ENCODE measurements at regions not wholly inside any gene's neighbourhood (a gene's known extent, or its start where the extent isn't known, plus 50 kb on each side); places are given as distances from the start of the nearest gene placed in this dataset.
"Not testable (repeated sequence)": the region's sequence is repeated elsewhere in the genome, so short reads cannot be mapped to it uniquely, and the experiment has no call there.

DNA sequence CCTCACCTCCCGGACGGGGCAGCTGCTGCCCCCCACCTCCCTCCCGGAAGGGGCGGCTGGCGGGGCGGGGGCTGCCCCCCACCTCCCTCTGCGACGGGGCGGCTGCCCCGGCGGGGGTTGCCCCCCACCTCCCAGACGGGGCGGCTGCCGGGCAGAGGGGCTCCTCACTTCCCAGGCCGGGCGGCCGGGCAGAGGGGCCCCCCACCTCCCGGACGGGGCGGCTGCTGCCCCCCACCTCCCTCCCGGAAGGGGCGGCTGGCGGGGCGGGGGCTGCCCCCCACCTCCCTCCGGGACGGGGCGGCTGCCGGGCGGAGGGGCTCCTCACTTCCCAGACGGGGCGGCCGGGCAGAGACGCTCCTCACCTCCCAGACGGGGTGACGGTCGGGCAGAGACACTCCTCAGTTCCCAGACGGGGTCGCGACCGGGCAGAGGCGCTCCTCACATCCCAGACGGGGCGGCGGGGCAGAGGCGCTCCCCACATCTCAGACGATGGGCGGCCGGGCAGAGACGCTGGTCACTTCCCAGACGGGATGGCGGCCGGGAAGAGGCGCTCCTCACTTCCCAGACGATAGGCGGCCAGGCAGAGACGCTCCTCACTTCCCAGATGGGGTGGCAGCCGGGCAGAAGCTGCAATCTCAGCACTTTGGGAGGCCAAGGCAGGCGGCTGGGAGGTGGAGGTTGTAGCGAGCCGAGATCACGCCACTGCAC, 1218.8 kb downstream of the GATA3 start:
- not testable (repeated sequence) for DNase-seq (ENCODE audit: low spot score)

DNA sequence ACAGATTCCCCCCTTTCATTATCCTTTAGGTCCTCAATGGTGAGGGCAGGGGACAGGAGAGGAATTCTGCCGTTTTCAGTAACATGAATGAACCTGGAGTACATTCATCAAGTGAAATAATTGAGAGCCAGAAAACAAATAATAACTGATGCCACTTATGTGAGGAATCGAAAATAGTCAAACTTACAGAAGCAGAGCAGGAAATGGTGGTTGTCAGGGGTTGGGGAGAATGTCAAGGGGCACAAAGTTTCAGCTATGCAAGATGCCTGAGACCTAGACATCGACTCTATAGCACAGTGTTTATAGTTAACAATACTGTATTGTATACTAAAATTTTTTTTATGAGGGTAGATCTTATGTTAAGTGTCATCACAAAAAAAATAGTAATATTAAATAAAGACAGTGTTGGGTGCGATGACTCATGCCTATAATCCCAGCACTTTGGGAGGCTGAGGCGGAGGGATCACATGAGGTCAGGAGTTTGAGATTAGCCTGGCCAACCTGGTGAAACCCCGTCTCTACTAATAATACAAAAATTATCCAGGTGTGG, 1219.8 kb downstream of the GATA3 start:
- no peak for DNase-seq (ENCODE audit: low spot score)

DNA sequence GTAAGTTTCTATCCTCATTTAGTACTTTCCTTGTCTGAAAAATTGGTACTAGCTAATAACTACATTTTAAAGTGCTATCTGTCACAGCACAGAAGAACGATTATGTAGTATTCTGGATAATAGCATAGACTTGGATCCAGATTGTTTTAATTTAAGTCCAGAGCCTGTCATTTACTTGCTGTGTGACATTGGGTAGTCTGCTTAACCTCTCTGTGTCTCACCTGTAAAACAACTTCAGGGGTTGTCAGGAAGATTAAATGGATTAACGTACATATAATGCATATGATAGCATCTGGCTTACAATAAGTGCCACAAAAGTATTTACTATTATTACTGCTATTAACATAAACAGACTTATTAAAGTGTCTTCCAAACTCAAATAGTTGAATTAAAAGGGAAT, 1221.4 kb downstream of the GATA3 start:
- DNase-seq (ENCODE audit: low spot score) = no peak

DNA sequence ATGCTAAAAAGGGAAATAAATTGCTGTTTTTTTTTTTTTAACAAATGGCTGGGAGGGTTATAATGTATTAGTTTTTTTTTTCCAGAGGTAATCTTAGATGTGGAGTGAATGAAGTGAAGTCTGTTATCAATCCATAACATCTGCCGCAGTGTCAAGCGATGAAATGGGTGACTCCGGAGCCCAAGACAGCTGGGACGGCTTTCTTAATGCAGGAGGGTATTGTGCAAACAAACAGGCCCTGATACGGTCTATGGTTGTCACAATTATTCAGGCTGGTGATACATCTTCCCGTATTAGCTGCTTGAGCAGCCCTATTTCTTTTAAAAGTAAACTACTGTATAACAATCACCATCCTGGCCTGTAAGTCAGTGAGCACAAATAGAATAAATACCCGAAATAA, 1231.2 kb downstream of the GATA3 start:
- DNase-seq (ENCODE audit: low spot score) = no peak

DNA sequence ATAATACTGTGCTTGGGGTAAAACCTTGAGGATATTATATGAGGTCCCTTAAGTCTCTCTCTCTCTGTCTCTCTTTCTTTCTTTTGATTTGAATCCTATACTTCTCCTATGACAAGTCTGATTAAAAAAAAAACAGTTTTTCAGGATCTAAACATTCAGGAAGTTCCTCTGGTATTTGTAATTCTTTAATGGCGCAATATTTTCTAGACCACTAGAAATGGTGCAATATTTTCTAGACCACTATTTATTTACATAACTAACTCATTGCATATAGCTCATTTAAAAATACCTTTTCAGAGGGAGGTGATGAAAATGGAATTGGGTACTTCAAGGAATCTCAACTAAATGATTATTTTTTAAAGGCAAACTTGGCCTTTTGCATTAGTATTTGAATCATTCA, 1235.3 kb downstream of the GATA3 start:
- no peak for DNase-seq (ENCODE audit: low spot score)

DNA sequence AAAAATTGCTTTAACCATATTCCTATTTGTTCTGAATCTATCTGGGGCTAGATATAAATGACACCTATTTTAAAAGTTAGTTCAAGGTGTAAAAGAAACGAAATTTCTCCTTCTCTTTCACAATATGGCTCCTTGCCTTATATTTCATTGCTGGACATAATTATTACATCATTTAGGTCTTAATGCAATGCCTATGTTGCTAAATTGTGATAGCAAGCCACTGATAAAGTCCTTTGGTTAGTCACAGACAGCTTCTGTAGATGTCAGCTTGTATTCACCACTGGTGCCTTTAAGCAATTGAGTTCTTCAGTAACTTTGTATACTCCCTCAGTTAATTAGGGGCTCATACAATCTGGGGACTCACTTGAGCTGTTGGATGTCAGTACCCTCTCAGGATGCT, 1236.6 kb downstream of the GATA3 start:
- DNase-seq (ENCODE audit: low spot score) = no peak

DNA sequence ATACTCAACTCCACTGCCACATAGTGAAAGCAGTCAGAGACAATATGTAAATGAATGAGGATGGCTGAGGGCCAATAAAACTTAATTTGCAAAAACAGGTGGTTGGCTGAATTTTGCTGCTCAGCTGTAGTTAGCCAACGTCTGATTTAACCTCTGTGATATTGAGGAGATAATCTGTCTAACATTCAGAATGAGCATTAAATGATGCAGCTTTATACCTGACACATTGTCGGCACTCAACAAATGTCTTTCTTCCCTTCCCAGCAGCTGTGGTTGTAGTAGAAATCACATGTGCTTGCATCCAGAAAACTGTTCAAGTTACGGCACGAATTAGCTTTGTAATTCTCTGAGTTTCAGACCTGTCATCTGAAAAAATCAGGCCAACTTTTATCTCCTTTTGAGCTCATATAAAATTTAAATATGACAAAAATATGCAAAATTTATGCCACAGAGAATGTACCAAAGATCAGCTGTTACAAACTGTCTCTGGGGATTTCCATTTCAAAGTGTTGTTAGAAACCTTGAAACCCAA, 1239.7 kb downstream of the GATA3 start:
- no peak for DNase-seq (ENCODE audit: low spot score)

DNA sequence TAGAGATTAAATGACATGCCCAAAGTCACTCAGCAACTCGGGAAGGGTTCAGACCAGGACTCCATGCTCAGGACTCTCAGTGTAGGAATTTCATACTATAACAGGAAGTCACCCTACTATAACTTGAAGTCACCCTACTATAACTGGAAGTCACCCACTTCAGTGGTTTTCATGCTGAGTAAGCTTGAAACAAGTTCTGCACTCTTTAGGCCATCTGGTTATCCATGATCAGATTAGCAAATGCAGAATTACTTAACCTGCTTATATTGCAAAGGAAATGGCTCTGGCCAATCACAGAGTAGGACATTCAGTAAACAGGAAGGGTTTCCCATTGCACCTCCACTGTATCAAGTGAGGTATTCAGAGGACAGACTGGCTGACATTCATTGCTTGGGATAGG, 1240.4 kb downstream of the GATA3 start:
- DNase-seq (ENCODE audit: low spot score) = no peak

DNA sequence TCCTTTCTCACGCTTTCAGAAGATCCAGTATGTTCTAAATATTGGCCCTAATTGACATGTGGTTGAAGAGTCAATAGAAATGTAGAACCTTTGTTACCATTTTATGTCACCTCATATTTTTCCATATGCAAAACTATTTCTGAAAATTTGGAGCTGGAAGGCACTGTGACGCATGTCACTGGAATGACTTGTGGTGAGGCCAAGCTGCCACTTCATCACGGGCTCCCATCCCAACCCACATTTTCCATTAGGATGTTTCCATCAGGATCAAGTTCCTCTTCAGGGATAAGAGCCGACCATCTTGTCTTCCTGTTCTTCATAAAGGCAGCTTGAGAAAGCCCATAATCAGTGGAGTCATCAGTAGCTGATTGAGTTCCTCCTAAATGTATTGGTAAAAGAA, 1241.7 kb downstream of the GATA3 start:
- no peak for DNase-seq (ENCODE audit: low spot score)

DNA sequence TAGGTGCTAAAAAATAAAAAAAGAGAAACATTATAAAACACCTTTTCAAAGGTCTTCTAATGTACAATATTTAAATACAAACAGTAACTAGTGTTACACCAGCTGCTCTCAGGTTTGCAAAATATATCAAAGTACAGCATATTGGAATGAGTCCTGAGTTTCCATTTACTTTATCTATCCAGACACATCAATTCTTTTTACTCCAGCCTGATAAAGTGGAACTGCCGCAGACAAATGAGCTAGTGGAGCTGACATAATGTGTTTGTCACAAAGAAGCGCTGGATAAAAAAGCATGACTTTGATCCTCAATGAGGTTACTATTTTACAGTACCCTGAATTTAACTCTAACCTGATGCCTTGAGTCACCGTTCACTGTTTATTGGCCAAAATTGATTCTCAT, 1243.1 kb downstream of the GATA3 start:
- DNase-seq (ENCODE audit: low spot score) = no peak

DNA sequence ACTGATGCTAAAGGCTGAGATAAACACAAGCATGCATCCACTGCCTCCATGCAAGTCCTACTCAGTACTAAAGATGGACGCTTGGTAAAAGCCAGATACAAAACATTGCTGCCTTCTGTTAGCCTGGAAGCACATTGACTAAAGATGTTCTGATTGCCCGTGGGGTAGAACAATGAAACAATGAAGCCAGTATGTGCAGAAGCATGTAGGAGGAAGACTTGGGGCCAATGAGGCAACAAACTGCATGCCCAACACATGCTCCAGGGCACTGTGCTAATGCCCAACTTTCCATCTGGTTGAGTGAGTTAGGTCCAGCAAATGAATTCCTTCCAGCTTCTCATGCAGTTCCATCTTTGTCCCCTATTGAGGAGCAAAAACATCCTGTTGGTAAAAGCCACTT, 1245.5 kb downstream of the GATA3 start:
- no peak for DNase-seq (ENCODE audit: low spot score)

DNA sequence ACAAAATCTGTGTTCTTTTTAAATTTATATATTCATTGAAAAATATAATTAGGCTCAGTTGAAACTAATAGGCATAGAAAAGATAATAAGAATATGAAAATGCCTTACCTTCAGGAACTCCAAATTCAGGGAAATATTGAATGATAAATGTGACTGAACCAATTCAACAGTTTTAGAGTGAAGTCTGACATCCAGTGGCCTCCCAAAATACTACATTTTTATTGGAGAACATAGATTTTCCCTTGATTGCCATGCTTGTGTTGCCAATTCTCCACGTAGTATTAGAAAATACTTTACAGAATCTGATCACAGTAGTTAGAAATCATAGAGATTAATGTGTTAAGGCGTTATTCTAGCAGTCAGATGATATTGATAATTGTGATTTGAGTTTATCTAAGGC, 1246.7 kb downstream of the GATA3 start:
- DNase-seq (ENCODE audit: low spot score) = peak; percentile 5

DNA sequence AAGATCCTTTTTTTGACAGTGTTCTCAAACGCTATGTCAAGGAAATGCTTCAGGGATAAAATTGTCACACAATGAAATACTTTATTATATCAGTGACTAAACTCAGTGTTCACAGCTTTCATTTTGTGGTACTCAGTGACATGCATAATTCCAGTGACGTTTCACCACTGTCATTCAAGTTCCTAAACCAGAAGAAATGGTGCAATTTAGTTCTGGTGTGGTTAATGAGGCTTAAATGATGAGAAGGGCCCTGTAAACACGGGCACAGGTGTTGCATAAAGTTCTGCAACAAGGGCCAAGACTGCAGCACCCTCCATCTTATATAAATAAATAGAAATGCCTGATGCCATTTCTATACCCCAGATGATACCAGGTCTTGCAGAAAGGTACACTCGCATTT, 1247.1 kb downstream of the GATA3 start:
- no peak for DNase-seq (ENCODE audit: low spot score)

DNA sequence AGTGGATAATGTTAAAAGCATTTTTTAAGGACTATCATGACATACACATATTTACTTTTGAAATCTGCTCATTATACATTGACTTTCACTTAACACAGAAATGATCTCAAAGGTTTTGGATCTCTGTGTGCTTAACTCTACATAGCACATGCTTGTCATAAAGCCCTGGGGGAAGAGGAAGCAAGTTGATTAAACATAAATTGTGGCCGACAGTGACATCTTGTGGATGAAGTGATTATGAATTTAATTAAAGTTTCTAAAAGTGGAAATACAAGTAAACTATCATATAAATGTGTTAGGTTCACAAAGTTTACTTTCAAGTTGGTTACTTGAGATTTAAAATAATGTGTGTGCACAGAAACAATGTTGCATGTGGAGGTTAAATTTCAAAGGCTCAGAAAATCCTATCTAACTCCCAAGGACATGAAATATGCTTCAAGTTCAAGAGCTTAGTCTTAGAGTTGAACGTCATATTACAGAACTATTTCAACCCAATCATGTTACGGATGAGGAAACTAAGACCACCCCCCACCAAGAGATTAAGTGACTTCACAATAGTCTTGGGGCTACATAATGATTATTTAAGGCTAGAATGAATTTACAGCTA, 1247.8 kb downstream of the GATA3 start:
- DNase-seq (ENCODE audit: low spot score) = peak; percentile 65

DNA sequence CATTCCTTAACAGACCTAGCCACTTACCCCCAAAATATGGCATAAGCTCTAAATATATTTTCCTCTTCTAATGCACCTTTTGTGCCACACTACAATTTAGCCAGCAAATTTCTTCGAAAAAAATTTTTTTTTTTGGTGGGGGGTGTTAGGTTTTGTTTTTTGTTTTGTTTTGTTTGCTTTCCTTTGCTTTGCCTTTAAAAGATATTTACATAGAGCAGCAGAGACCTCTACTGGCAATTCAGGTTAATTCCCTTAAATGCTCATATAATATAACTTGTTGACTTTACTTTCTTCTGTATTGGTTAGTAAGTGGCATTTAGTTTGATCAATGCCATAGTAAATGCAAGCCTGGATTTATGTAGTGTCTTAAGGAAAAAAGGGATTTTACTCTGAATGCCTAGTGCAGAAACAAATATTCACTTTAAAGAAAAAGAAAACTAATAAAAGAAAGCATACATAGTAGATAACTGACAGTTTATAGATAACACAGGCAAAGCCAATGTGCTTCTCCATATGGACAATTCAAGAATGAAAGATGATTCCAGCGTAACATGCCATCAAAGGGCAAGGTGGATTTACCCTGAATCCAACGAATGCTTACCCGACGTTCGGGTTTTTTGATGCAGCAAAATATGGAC, 1250.6 kb downstream of the GATA3 start:
- peak; percentile 42 for DNase-seq (ENCODE audit: low spot score)

DNA sequence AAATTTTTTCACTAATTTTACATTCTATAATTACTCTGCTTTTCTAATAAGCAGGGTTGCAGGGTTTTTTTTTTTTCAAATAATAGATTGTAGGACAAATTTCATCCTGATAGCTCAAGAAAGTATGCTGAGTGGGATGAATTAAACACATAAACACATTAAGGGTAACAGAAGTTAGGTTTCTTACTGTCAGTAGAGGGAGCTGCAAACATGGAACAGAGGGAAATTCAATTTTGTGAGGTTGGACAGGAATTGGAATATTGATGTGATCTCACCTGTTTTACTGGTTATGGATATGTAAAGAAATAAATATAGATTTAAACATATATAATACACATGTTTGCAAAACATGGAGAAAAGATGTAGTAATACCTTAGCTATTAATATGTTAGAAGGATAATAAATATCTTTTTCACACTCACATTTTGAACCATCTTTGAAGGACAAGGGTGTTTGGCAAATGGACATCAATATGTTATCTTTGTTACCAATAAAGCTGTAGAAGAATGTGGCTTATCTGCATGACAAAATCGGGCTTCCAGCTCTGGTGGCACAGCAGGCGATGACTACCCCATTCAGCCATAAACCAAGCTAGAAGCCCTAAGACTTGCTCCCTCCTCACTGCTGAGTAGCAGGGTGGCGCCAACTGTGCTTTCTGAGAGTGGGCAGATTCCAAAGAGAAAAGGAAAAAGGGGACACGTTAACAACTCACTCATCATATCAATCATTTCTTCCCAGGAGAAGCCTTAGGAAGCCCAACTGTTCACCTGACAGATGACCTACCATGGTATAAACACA, 1257.4 kb downstream of the GATA3 start:
- no peak for DNase-seq (ENCODE audit: low spot score)

DNA sequence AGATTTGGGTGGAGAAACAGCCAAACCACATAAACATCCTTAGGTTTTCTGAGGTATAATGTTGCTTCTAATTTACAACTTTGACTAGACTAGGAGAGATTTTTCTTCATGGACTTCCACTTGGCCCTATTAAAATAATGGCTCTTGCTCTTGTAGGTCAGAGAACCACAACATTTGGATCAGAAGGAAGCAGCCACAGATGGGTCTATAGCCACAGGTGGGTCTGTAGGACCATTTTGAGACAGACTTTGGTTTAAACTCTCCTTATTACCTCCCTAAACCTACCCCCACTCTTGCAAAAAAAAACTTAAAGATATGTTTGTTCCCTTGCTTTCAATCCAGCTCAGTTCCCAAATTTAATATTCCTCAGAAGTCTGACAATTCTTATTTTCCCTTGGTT, 1260.8 kb downstream of the GATA3 start:
- no peak for DNase-seq (ENCODE audit: low spot score)

DNA sequence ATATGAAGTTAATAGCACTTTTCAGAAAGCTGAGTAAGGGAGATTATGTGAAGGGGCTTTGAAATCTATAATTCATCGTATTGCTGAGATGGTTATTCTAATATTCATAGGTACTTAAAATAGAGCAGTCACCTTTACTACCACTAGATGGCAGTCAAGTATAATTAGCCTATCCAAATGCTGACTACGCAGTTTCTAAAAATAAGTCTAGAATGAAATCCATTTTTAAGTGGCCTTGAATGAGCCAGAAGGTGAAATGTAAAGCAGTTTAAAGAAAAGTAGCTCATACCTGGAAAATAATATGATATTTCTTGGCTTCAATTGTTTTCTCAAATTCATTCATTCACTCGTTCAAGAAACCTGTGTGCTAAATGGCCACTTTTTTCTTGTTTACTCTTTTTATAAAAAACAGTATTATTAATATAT, 1277.1 kb downstream of the GATA3 start:
- DNase-seq (ENCODE audit: low spot score) = peak; percentile 47

DNA sequence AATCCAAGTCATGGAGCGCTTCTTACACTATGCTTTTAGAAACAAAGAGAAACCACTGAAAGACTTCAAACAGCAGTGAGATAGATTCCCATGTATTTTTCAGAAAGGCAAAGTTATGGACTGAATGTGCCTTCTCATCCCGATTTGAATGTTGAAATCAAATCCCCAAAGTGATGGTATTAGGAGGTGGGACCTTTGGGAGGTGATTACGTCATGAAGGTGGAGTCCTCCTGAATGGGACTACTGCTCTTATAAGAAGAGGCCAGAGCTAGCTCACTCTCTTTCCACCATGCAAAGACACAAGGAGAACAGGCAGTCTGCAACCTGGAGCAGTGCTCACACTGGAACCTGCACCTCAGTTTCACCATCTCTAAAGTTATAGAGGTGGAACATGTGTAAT, 1279.8 kb downstream of the GATA3 start:
- DNase-seq (ENCODE audit: low spot score) = no peak

DNA sequence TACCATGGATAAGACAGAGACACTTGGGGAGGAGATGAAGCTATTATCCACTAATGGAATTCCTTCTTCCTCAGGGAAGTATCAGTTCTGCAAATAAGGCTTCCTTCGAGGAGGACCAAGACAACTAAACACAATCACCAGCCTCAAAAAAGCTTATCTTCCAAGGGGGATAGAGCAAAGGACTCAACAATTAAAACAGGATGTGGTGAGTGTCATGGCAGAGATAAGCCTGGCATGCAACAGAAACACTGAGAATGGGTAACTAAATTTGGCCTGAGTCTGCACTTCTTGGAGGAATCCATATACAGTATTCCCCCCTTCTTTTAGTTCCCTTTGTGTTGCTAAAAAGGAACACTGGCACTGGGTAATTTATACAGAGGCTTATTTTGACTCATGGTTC, 1285.2 kb downstream of the GATA3 start:
- DNase-seq (ENCODE audit: low spot score) = no peak

DNA sequence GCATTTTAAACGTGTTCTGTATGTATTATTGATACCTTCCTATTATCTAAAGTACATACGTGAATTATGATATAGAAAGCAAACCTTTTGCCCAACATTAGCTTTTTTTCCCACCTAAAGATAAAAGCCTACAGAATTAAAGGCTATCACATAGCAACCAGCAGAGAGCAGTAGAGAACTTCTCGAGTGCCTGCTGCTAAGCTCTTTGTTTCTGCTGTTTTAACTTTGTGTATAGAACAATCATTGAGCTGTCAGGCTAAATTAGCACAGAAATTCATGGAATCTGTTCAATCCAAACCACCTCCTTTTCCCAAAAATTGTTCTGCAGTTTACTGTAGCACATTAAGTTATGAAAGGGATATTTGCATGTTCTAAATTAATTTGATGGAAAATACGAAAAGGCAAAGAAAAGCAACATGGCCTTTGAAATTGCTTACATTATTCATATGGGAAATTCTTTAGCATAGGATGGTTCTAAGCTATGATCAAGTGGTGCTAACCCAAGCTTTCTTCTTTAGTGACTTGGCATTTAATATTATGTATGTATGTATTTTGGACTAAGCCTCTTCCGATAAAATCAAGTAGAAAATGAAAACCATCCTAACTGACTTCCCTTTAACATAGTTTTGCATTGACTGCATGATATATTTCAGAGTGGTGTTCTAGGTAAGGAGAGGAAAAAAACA, 1288.5 kb downstream of the GATA3 start:
- DNase-seq (ENCODE audit: low spot score) = peak; percentile 53
